HG03469 (cell line): ENCODE measurements at regions not wholly inside any gene's neighbourhood (a gene's known extent, or its start where the extent isn't known, plus 50 kb on each side); places are given as distances from the start of the nearest gene placed in this dataset.

ENCODE experiments used
- ATAC-seq: cut with Tn5 transposase; IDR thresholded peaks from one replicate; pipeline ENCODE4 v1.9.1; 2021; ENCODE audit warnings: mild to moderate bottlenecking, moderate library complexity, moderate number of reproducible peaks; ENCODE audit not compliant: unreplicated experiment

DNA sequence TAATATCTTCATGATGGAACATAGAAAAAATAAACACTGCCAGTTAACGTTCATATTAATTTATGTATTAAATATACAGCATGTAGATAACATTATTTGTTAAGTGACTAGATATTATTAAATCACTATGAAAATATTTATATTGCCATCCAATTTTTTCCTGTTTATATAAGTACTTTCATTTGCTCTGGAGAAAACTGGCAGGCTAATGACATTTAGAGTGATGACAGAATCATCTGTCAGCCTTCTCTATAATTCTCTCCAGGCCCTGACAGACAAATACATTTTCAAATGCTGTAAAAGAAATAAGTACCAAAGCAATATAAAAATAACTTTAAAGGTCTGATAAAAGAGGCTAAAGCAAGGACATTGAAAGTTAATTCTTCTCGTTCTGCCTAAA lies 2556.7 kb upstream of the PCDH20 start:
- no peak for ATAC-seq

DNA sequence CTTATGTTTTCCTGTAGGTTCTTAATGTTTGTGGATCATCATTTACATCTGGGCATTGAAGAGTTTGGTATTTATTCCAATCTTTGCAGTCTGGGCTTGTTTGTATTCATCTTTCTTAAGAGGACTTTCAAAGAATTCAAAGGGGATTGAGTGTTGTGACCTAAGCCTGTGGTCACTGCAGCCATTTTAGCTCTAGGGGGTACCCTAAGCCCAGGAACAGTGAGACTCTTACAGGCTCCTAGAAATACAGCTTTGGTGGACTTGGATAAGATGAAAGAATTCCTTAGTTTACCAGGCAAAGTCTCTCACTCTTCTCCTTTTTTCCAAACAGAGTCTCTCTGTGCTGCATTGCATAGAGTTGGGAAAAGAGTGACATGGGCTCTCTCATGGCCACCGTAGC lies 2539.0 kb upstream of the PCDH20 start:
- no peak for ATAC-seq

DNA sequence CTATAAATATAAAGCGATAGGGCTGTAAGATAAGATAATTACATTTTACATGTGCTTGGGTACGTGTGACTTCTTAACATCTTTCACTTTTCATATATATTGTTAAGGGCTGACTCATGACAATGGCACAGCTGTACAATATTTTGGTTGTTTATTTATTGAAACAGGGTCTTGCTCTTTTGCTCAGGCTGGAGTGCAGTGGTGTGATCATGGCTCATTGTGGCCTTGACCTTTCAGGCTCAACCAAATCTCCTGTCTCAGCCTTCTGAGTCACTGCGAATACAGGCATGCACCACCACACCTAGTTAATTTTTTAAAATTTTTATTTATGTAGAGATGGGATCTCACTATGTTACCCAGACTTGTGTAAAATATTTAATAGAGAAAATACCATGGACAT lies 2532.4 kb upstream of the PCDH20 start:
- no peak for ATAC-seq

DNA sequence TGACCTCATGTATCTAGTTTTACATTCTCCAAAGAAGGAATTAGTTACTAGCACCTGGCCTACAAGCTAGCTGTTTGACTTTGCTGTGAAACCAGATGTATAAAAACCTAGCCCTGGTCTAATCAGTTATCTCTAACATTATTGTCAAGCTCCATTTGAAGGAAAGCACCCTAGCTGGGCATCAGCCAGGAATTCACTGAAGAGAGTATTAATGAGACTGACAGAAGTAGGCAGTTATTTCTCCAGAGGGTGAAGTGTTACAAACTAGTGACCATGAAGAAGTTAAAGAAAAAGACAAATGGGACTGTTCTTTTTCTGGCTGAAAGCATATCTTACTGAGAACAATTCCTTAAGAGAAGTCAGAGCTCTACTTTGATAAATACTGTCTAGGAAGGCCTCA lies 2529.3 kb upstream of the PCDH20 start:
- ATAC-seq: no peak

DNA sequence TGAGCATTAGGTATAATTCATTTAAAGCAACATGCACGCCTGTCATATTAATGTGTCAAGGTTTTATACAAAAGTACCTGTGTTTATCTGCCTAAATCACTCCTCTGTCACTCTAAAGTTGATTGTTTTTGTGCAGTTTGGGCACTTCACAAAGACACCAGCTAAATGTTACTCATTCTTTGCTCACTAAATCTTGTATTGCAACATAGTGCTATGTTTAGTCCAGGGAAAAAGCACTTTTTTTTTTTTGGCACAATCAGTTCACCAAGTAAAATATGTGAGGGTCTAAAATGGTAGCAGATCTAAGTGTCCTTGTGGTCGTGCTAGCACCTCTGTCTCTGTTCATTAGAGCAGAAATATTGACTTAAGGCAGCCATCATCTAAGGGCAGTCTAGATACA lies 2526.7 kb upstream of the PCDH20 start:
- no peak for ATAC-seq

DNA sequence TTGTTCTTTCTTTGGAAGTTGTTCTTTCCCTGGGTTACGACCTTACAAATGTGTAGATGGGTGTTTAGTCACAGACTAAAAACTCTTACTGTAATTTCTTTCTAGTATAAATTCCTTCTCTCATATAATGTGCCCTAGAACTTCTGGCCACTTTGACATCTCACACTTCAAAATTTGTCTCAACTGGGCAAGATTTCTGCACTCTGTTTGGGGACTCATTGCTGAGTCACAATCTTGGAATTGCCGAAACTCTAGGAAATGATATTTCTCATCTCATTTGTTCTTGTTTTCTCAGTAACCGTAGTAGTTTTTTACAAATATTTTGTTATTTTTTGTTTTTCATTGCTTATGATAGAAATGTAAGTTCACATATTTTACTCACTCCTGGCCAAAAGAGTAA lies 2523.2 kb upstream of the PCDH20 start:
- ATAC-seq: no peak

DNA sequence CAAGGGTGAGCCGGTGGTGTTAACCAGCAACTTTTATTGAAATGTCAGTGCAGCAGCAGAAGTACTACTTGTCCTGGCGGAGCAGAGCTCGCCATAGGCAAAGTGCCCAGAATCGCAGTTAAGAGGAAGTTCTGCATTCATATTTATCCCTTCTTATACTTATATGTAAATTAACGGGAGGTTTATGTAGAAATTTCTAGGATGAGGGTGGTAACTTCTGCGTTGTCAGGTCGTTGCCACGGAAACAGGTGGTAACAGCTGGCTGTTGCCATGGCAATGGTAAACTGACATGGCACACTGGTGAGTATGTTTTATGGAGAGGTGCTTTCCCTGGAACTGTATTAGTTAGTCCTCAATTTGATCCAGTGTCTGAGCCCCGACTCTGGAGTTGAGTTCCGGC lies 2494.9 kb upstream of the PCDH20 start:
- no peak for ATAC-seq

DNA sequence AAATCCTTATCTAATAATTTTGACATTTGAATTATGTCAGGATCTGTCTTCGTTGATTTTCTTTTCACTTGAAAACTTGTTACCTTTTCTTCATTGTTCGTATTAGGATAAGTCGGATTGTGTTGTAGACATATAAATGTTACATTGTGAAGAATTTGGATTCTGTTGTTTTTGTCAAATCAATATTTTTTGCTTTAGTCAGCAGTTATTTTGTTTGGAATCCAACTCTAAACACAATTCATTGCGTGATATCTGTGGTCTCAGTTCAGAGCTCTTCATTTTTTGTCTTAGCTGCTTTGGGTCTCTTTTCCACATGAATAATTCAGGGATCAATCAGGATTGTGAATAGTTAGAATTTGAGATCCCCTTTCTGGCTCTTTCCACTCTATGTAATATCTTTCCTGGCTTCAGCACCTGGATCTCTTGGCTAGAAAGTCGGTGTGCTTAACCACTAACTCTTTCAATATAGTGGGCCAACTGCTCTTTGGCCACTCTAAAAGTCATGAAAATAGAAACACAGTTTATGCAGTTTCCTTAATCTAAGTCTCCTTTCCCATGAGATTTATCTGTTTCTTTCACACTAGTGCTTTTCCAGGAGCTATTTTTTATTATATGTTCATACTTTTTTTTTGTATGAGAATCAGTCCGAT lies 2494.2 kb upstream of the PCDH20 start:
- ATAC-seq: no peak

DNA sequence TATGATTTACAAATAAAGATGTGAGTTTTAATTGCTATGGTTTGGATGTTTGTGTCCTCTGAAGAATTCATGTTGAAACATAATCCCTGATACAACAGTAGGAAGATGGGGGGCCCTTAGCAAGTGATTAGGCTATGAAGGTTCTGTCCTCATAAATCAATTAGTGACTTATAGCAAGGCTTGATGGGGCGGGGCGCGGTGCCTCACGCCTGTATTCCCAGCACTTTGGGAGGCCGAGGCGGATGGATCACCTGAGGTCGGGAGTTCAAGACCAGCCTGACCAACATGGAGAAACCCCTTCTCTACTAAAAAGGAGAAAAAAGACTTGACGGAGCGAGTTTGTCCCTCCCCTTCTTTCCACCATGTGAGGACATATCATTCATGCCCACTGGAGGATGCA lies 2486.5 kb upstream of the PCDH20 start:
- ATAC-seq: no peak

DNA sequence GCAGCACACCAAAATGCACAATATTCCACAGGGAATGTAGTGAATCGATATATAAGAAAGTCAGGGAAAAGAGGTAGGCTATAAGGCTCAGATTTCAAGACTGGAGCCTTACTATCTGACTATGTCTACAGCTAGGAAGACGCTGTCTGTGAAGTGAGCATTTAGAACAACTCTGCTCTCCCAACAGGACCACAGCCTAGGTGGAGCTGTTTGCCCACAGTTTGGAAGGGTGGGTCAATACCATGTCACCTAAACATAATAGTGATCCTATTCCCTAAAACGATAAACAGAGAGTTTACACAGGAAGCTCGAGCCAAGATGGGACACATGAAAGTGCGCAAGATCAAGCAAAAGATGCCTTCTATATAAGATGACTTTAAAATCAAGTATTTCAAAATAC lies 2486.0 kb upstream of the PCDH20 start:
- ATAC-seq: no peak

DNA sequence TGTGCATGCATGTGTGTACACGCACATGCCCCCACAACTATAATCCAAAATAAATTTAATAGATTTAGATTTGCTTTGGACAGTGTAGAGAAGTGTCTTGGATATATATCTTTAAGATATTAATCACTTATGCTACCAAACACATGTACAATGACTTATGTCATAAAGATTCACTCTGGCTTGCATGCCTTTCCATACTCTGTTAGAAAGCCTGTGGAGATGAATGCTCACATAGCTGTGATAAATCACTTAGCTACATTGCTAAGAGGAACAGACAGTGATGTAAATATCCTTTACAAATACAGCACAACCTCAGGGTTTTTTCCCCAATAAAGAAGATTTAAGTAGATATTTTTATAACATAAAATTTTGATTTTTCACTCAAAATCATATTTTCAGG lies 2484.8 kb upstream of the PCDH20 start:
- ATAC-seq: no peak

DNA sequence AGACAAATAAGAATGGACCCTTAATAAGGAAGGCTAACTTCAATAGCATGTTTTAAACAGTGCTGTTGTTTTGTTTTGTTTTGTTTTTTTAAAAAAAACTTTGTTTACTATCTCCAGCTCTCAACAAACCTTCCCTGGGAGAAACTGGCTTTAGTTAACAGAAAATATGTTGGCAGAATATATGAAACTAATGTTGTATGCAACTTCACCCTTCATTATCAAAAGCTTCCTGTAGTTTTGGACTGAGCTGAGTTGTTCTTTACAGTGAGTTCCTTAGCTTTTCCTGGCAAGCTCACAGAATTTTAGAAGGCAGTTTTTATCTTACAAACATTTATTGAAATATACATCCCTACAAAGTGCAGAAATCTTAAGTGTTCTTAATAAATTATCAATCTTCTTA lies 2480.7 kb upstream of the PCDH20 start:
- no peak for ATAC-seq

DNA sequence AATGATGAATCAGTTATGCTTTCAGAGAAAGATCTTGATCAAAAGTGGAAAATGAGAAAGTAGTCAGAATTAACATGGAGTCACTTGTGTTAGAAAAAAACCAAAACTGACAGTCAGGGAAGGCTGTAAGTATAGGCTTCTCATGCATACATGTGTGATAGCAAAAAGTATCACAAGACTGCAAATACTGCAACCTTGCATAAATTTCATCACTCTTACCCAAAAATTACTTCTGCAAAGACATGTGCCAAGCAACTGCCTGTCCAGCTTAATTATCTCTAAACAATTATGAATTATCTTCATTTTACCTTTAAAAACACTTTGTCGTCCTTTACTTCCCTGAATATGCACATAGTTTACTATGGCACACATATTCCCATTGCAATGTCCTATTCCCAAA lies 2466.4 kb upstream of the PCDH20 start:
- ATAC-seq: no peak

DNA sequence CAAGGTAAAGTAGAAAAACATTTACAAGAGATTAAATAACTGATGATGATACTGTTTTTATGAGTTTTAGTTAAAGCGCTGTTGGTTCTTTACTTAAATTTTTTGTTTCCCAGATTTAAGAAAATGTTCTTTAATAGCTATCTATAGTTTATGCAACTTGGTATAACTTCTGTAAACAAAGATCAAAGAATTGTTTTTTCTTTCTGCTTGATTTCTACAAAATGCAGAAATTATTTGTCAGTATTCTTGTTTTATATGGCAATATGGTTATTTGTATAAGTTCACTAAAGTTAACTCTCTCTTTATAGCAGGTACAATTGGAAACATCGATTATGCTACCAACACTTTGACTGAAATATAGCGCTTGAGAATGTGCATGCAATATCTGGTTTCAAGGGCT lies 2465.1 kb upstream of the PCDH20 start:
- no peak for ATAC-seq

DNA sequence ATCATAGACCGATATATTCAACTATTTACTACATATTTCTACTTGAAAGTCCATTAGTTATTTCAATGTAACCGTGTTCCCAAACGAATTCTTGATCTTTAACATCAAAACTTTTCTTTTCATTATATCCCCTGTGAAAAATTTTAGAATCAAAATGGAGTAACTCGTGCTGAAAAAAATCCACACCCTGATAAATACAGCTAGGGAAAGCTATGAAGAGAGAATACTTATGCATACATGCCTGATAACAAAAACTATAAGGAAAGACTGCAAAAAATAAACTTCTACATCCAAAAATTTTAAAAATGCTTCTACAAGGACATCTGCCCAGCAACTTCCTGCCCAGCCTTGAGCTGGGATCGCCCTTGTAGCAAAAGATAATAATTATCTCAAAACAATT lies 2458.3 kb upstream of the PCDH20 start:
- ATAC-seq: no peak

DNA sequence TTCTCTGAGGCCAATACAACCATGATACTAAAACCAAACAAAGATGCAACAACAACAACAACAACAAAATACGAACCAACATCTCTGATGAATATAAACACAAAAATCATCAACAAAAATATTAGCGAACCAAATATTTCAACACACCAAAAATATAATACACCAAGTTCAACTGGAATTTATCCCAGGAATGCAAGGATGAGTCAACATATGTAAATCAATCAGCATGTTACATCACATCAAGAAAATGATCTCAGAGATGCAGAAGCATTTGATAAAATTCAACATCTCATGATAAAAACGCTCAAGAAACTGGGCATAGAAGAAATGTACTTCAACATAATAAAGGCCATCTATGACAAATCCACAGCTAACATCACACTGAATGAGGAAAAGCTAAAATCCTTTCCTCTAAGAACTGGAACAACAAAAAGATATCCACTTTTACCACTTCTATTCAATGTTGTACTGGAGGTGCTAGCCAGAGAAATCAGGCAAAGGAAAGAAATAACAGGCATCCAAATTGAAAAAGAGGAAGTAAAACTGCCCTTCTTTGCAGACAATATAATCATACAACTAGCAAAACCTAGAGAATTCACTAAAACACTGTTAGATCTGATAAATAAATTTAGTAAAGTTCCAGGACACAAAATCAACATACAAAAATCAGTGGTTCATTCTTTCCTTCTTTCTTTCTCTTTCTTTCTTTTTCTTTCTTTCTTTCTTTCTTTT lies 2448.7 kb upstream of the PCDH20 start:
- no peak for ATAC-seq

DNA sequence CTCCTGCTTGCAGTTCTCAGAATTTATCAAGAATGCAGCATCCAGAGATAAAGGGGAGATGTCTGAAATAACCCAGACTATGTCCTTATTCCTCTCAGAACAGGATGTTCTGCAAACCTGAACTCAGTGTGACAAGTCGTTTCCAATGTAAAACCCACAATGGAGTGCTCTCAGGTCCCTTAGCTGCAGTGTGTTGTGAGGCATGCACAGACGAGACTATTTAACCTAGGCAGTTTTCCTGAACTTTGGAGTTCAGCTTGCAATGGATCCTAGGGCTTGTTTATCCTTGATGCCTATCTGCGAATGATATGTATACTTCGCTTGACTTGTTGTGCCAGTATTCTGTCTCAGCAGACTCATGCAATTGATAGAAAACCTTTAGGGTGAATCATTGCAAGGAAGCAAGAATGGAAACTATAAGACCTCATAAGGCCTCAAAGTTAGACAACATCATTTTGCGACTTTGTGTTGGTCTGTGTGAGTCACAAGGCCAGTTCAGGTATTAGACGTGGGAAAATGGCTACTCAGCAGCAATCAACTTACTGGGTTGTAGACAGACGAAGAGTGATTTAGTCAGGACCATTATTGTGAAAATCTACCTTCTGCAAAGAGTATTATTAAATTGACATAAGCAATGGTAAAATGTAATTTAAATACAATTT lies 2439.9 kb upstream of the PCDH20 start:
- ATAC-seq: no peak

DNA sequence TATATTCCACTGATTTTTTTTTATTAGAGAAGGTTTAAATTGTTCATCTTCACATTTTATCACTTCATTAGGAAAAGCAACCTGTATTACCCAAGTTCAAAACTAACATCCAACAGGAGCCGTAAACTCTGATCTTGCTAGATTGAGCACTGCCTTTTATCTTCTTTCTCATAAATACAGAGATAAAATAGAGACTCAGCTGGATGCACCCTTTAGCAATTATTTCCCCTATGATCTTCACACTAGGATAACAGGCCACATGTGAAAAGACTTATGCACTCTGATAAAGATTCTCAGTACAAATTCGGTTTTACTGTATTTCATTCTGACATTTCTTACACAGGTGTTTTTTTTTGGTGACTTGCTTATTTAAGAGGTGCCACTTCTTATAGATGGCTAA lies 2438.2 kb upstream of the PCDH20 start:
- ATAC-seq: no peak

DNA sequence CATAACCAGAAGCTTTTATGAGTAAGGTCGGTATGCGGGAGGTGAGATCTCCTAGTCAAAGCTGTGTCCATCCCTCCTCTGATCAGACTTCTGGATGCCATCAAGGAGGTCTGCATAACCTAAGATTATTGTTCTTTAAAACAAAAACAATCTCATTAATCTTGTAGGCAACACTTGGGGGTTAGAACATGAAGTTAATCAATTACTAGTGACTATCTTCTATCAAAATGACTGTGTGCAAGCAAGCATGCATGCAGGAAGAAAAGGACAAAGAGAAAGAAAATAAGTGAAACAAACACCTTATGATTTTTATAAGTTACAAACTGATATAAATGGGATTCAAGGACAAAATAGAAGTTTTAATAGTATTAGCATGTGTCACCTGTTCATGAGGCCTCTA lies 2435.9 kb upstream of the PCDH20 start:
- no peak for ATAC-seq

DNA sequence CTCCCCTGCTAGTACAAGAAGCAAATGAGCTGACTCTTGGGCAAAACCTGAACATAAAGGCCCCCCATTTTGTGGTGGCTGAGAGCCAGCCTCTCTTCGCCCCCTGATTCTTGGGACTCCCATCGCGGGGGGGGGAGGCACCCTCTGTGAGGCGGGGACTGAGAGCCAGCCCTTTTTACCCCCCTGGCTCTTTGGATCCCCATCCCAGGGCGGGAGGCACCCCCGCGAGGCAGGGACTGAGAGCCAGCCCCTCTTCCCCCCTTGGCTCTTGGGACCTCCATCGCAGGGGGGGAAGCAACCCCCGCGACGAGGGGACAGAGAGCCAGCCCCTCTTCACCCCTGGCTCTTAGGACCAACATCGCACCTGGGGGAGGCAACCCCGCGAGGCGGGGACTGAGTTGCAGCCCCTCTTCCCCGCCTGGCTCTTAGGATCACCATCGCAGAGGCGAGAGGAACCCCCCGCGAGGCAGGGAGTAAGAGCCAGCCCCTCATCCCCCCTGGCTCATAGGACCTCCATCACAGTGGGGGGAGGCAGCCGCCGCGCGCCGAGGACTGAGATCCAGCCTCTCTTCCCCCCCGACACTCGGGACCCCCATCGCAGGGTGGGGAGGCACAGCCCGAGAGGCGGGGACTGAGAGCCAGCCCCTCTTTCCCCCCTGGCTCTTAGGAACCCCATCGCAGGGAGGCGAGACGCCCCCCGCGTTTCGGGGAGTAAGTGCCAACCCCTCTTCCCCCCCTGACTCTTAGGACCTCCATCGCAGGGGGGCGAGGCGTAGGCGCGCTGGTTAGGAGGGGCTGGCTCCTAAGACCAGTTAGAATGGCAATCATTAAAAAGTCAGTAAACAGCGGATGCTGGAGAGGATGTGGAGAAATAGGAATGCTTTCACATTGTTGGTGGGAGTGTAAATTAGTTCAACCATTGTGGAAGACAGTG lies 2428.4 kb upstream of the PCDH20 start:
- no peak for ATAC-seq

DNA sequence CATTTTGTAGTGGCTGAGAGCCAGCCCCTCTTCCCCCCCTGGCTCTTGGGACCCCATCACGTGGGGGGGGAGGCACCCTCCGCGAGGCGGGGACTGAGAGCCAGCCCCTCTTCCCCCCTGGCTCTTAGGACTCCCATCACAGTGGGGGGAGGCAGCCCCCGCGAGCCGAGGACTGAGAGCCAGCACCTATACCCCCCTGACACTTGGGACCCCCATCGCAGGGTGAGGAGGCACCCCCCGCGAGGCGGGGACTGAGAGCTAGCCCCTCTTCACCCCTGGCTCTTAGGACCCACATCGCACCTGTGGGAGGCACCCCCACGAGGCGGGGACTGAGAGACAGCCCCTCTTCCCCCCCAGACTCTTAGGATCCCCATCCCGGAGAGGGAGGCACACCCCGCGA lies 2426.5 kb upstream of the PCDH20 start:
- no peak for ATAC-seq
